Activated CD8-positive, alpha-beta T cell treated with anti-CD3 and anti-CD28 coated beads, Interleukin-2, amount 10 ng/mL, durations not matched to agents 7 days and 5 days (primary cell): ENCODE measurements at regions not wholly inside any gene's neighbourhood (a gene's known extent, or its start where the extent isn't known, plus 50 kb on each side); places are given as distances from the start of the nearest gene placed in this dataset.

Experiments used
- ATAC-seq: fragments of 150-1000 bp; cut with Tn5 transposase; one replicate; pipeline ENCODE4 v1.10.0; 2021; ENCODE audit warnings: moderate library complexity
- CTCF ChIA-PET: fragments of 350-600 bp; sonication (Branson Sonifier 250); formaldehyde crosslinking; loops from one replicate; lab custom pipeline; 2021; ENCODE audit warnings: antibody characterized with exemption; lab: Charles Lee
- POLR2A ChIA-PET: fragments of 350-600 bp; sonication (Branson Sonifier 250); formaldehyde crosslinking; loops from one replicate; lab custom pipeline; 2021; ENCODE audit warnings: antibody characterized with exemption; lab: Charles Lee
- DNase-seq: peaks from one replicate; pipeline ENCODE4 v3.0.0-alpha.2; 2020
- H3K27ac Mint-ChIP-seq: one replicate; pipeline ENCODE4 v1.8.0; 2021; ENCODE audit warnings: mild to moderate bottlenecking, mixed read lengths
- H3K27me3 Mint-ChIP-seq: one replicate; pipeline ENCODE4 v1.8.0; 2021; ENCODE audit warnings: low read depth, mixed read lengths
- H3K36me3 Mint-ChIP-seq: one replicate; pipeline ENCODE4 v1.8.0; 2021; ENCODE audit warnings: low read depth, mixed read lengths
- H3K4me1 Mint-ChIP-seq: one replicate; pipeline ENCODE4 v1.8.0; 2021; ENCODE audit warnings: low read depth, mixed read lengths
- H3K4me3 Mint-ChIP-seq: one replicate; pipeline ENCODE4 v1.8.0; 2021; ENCODE audit warnings: mild to moderate bottlenecking, mixed read lengths
- H3K9me3 Mint-ChIP-seq: one replicate; pipeline ENCODE4 v1.8.0; 2022; ENCODE audit warnings: mixed read lengths; ENCODE audit not compliant: insufficient read depth

DNA sequence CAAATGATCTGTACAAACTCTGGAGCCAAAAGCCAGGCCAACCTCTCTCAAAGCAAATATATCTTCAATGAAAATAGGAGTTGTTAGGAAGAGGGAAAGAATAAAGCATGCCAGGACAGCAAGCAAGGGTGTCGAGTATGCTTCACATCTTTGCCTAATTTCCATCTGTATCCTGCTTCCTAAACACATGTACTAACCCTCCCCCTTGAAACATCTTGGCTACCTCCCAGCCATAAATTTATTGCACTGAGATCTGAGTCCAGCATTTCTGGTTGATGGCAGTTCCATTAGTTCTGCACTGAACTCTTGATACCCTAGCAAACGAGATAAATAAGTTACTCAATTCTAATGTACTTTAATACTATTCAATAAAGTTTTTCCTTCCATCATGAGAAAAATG is 430.5 kb upstream of the TRAM1L1 start:
- ATAC-seq (no peak), DNase-seq (no peak)
- ChIA-PET POLR2A (no interaction called here), CTCF (no interaction called here)
- Mint-ChIP-seq H3K4me1 (no peaks in the 10 kb centered on the region), H3K27me3 (no peaks in the 10 kb centered on the region), H3K4me3 (no peak overlapping the region), H3K9me3 (peaks cover 9% of the 10 kb centered on the region), H3K27ac (no peak overlapping the region), H3K36me3 (no peaks in the 10 kb centered on the region)

DNA sequence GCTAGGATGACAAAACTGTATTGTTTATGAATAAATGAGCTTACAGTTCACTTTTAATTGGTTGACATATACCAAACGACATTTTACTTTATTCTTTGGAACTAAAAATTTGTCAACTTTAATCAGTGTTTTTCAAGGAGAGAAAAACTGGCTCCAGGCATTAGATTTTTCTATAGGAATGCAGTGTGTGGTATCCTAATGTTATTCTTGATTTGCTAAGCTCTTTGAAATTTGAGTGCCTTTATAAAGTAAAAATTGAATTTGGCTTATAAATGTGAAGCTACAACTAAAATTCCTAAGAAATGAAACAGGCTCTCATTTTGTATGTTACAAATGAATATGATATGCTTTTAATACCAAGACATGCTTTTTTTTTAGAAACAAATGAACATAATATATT is 442.2 kb upstream of the TRAM1L1 start:
- Mint-ChIP-seq H3K4me1 (no peaks in the 10 kb centered on the region), H3K27ac (no peak overlapping the region), H3K27me3 (no peaks in the 10 kb centered on the region), H3K36me3 (no peaks in the 10 kb centered on the region), H3K9me3 (no peaks in the 10 kb centered on the region), H3K4me3 (no peak overlapping the region)
- ATAC-seq: no peak
- DNase-seq: no peak
- CTCF ChIA-PET: no interaction called here
- POLR2A ChIA-PET: no interaction called here

DNA sequence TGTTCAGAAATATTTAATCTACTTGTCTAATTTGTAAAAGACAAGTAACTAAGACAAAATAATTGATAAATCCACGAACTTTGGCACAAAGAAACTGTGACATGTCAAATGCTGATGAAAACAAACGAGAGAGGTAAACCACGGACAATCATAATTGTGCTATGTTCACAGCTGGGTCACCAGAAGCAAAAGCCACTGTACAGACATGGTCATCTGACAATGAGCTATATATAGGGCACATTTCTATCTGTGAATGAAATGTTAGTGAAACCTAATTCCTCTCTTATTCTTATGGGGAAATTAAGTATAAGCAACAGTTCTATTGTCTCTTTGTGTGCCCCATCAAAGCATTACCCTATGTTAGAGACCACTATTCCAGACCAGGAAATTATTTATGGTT is 444.0 kb upstream of the TRAM1L1 start:
- no peaks in the 10 kb centered on the region for H3K9me3 Mint-ChIP-seq
- H3K27ac Mint-ChIP-seq: no peak overlapping the region
- CTCF ChIA-PET: no interaction called here
- no peaks in the 10 kb centered on the region for H3K4me1 Mint-ChIP-seq
- POLR2A ChIA-PET: no interaction called here
- ATAC-seq (no peak), DNase-seq (no peak)
- H3K4me3 Mint-ChIP-seq: no peak overlapping the region
- no peaks in the 10 kb centered on the region for H3K36me3 Mint-ChIP-seq
- H3K27me3 Mint-ChIP-seq: no peaks in the 10 kb centered on the region

DNA sequence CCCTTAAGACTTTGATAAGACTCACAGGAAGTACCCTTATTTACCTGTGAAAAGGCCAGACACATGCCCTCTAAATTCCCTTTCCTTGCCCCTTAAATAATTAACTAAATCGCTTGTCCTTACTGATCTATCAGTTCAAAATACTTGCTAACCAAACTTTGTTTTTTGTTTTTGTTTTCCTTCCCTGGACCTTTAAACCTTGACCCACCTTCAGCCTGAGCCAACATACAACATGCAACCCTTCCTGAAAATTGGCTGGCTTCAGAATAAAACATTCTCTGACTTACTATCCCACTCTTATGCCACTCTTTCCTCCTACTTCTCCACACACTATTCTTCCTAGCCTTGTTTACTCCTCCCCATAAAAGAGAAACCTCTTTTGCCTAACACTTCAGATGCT is 448.1 kb upstream of the TRAM1L1 start:
- H3K4me1 Mint-ChIP-seq: no peaks in the 10 kb centered on the region
- H3K27me3 Mint-ChIP-seq: no peaks in the 10 kb centered on the region
- POLR2A ChIA-PET: no interaction called here
- CTCF ChIA-PET: no interaction called here
- DNase-seq: no peak
- ATAC-seq: no peak
- H3K27ac Mint-ChIP-seq: no peak overlapping the region
- H3K4me3 Mint-ChIP-seq: no peak overlapping the region
- H3K9me3 Mint-ChIP-seq: no peaks in the 10 kb centered on the region
- no peaks in the 10 kb centered on the region for H3K36me3 Mint-ChIP-seq

DNA sequence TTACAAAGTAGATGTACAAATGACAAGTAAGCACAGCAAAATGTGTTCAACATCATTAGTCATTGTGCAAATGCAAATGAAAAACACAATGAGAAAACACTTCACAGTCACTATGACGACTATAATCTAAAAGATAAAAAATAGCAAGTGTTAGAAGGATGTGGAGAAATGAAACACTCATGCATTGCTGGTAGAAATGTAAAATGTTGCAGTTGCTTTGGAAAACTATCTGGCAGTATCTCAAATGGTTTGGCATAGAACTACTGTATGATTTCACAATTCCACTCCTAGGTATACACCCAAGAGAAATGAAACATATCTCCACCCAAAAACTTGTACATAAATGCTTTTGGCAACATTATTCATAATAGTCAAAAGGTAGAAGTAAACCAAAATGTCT is 459.7 kb upstream of the TRAM1L1 start:
- H3K9me3 Mint-ChIP-seq: no peaks in the 10 kb centered on the region
- ChIA-PET CTCF (no interaction called here), POLR2A (no interaction called here)
- DNase-seq (no peak), ATAC-seq (no peak)
- no peaks in the 10 kb centered on the region for H3K27me3 Mint-ChIP-seq
- H3K36me3 Mint-ChIP-seq: no peaks in the 10 kb centered on the region
- H3K27ac Mint-ChIP-seq: no peak overlapping the region
- H3K4me3 Mint-ChIP-seq: no peak overlapping the region
- H3K4me1 Mint-ChIP-seq: no peaks in the 10 kb centered on the region

DNA sequence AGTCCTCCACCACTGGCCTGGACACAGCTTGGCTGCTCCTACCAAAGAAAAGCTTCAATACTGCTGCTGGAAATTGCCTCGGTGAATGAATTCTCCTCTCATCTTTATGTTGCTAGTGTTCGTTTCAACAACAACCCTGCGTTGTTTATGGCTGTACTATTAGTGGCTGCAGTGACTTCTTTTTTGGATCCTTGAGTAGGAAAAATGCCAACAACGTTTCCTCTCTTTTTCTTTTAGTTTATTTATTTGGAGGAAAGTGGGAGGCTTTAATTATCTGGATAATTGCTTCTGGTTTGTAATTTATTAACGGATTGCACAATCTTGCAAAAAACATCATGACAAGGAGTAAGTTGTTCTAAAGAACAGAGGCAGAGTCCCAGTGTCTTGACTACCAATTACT is 464.1 kb upstream of the TRAM1L1 start:
- POLR2A ChIA-PET: no interaction called here
- DNase-seq (no peak), ATAC-seq (no peak)
- Mint-ChIP-seq H3K4me1 (no peaks in the 10 kb centered on the region), H3K27ac (no peak overlapping the region), H3K27me3 (no peaks in the 10 kb centered on the region), H3K36me3 (no peaks in the 10 kb centered on the region), H3K4me3 (no peak overlapping the region), H3K9me3 (no peaks in the 10 kb centered on the region)
- CTCF ChIA-PET: no interaction called here

DNA sequence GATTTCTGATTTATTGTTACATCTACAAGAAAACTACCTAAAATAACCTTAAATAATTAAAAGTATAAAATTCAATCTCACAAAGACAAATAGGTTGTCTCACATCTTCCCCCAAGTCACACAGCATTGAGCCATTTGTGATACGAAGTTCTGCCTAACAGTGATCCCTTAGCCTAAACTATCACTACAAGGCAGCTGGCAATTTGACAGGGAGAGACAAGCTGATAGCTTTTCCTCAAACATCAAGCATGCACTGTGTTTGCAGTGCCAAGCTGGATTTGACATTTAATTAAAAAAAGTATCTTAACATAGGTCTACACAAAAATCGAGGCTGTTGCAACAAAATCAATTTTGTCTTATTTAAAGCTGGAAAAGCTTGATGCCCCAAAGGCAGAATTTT is 464.7 kb upstream of the TRAM1L1 start:
- DNase-seq: no peak
- no peaks in the 10 kb centered on the region for H3K9me3 Mint-ChIP-seq
- H3K27ac Mint-ChIP-seq: no peak overlapping the region
- ATAC-seq: no peak
- H3K27me3 Mint-ChIP-seq: no peaks in the 10 kb centered on the region
- POLR2A ChIA-PET: no interaction called here
- no peak overlapping the region for H3K4me3 Mint-ChIP-seq
- H3K36me3 Mint-ChIP-seq: no peaks in the 10 kb centered on the region
- no peaks in the 10 kb centered on the region for H3K4me1 Mint-ChIP-seq
- CTCF ChIA-PET: no interaction called here

DNA sequence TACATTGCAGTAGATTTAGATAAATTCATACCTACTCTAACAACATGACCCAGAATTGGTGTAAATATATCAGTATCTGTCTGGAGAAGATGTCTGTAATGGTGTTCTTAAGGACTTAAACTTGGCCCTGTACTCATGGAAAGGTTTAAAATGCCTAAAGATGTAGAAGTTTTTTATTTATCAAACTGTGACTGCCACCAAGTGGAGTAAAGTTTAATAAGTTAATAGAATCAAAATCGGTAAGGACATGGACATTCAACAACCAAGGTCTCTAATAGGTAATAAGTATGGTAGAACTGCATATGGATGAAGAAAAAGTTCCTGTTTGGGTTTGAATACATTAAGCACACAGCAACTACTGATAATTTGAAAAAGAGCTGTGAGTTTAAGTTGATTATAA is 474.0 kb upstream of the NDST3 start:
- H3K27ac Mint-ChIP-seq: no peak overlapping the region
- H3K4me3 Mint-ChIP-seq: no peak overlapping the region
- H3K9me3 Mint-ChIP-seq: no peaks in the 10 kb centered on the region
- ChIA-PET POLR2A (no interaction called here), CTCF (no interaction called here)
- no peaks in the 10 kb centered on the region for H3K4me1 Mint-ChIP-seq
- ATAC-seq (no peak), DNase-seq (no peak)
- H3K27me3 Mint-ChIP-seq: no peaks in the 10 kb centered on the region
- no peaks in the 10 kb centered on the region for H3K36me3 Mint-ChIP-seq

DNA sequence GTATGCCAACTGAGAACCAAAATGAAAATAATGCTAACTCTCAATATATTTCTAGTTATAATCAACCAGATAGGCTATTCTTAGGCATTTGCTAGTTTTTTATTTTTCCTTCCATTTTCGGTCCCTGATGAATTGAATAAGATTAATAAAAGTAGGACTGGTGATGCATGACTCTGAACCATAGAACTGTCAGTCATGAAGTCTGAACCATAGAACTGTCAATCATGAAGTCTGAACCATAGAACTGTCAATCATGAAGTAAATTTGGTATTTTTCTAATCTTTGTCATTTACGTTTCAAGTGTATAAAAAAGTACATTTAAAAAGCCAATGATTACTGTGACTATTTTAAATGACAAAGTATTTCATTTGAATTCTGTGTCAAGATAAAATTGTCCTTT is 460.2 kb upstream of the NDST3 start:
- no peaks in the 10 kb centered on the region for H3K4me1 Mint-ChIP-seq
- H3K36me3 Mint-ChIP-seq: no peaks in the 10 kb centered on the region
- no peak overlapping the region for H3K4me3 Mint-ChIP-seq
- ATAC-seq (no peak), DNase-seq (no peak)
- POLR2A ChIA-PET: no interaction called here
- CTCF ChIA-PET: no interaction called here
- no peaks in the 10 kb centered on the region for H3K27me3 Mint-ChIP-seq
- peaks cover 7% of the 10 kb centered on the region for H3K9me3 Mint-ChIP-seq
- no peak overlapping the region for H3K27ac Mint-ChIP-seq

DNA sequence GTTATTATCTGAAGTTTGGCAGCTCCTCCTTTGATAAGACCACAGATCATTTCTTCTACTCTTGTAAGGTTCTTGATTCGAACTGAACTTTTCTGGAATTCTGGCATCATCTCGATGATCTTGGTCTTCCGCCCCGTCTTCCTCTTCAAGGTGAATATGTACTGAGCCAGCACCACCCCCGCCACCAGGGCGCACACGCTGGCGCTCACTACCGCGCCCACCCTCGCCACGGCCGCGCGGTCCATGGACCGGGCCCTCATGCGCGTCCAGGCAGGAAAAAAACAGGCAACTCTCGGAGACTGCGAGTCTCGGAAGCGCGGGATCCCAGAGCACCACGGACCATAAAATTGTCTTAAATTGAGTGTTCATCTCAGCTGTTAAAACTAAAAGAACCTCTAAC is 458.4 kb upstream of the NDST3 start:
- H3K4me1 Mint-ChIP-seq: no peaks in the 10 kb centered on the region
- no peaks in the 10 kb centered on the region for H3K36me3 Mint-ChIP-seq
- ATAC-seq: no peak
- H3K4me3 Mint-ChIP-seq: no peak overlapping the region
- no peak for DNase-seq
- ChIA-PET CTCF (no interaction called here), POLR2A (no interaction called here)
- H3K27ac Mint-ChIP-seq: no peak overlapping the region
- no peaks in the 10 kb centered on the region for H3K27me3 Mint-ChIP-seq
- H3K9me3 Mint-ChIP-seq: peaks cover 7% of the 10 kb centered on the region

DNA sequence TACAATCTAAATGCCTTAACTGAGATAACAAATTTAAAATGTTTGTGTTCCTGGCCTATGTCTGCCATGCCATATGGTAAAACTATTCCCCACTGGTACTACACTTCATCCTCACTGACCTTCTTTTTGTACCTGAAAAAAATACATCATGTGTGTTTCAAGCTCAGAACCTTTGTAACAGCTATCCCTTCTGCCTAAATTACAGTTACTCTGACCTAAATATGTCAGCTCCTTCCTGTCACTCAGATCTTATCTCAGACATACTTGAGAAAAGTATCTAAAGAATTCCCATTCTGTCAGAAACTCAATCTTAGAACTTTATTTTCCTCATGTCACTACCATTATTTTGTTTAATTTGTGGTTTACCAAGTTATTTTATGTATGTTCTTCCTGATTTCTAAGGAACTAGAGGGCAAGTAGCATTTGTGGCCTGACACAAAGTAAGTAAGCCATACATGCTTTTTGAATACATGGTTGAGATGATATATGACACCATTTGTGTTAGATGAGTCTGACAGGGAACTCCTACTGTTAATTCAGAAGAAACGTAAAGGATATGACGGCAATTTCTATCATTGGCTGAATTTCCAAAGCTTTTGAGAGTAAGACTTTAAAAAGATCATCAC is 456.5 kb upstream of the NDST3 start:
- DNase-seq (no peak), ATAC-seq (no peak)
- H3K9me3 Mint-ChIP-seq: peaks cover 13% of the 10 kb centered on the region
- no peaks in the 10 kb centered on the region for H3K4me1 Mint-ChIP-seq
- no peaks in the 10 kb centered on the region for H3K36me3 Mint-ChIP-seq
- ChIA-PET CTCF (no interaction called here), POLR2A (no interaction called here)
- H3K27ac Mint-ChIP-seq: no peak overlapping the region
- no peaks in the 10 kb centered on the region for H3K27me3 Mint-ChIP-seq
- no peak overlapping the region for H3K4me3 Mint-ChIP-seq

DNA sequence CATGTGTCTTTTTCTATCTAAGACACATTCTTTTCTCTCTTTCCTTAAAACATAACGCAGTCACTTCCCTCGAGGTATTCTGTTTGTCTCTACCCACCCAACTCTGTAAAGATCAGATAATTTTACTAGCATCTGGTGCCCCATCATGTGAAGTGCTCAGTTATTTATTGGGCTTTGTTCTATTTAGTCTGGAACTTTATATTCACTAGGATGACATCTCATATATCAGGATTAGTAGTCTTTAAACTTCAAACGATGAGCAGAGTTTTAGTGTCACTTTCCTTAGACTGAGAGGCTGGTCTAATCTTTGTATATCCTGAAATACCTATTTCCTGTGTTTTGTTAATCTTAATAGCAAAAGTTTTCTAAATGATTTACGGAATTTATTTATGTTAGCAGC is 445.5 kb upstream of the NDST3 start:
- Mint-ChIP-seq H3K27me3 (no peaks in the 10 kb centered on the region), H3K9me3 (no peaks in the 10 kb centered on the region), H3K4me3 (no peak overlapping the region), H3K27ac (no peak overlapping the region), H3K4me1 (no peaks in the 10 kb centered on the region), H3K36me3 (no peaks in the 10 kb centered on the region)
- ChIA-PET CTCF (no interaction called here), POLR2A (no interaction called here)
- ATAC-seq (no peak), DNase-seq (no peak)

DNA sequence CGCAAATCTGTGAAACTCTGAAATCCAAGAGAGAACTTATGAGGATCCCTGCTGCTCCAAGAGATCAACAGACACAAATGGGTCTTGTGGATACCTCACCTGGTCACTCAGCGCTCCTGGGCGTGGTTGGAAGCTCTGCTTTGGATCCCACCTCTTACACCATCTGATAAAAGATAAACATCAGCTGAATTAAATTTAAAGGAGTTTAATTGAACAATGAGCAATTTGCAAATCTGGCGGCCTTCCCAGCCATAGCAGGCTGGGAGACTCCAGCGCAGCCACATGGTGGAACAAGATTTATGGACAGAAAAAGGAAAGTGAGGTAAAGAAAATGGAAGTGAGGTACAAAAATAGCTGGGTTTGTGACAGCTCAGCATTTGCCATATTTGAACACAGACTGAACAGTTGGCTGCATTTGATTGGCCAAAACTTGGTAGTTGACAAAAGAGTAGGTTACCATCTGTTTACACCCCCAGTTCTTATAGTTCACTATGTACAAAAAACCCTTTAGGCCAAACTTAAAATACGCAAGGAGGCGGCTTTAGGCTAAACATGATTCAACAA is 437.3 kb upstream of the NDST3 start:
- H3K9me3 Mint-ChIP-seq: no peaks in the 10 kb centered on the region
- H3K4me1 Mint-ChIP-seq: no peaks in the 10 kb centered on the region
- DNase-seq (no peak), ATAC-seq (no peak)
- no peaks in the 10 kb centered on the region for H3K36me3 Mint-ChIP-seq
- ChIA-PET CTCF (no interaction called here), POLR2A (no interaction called here)
- H3K27ac Mint-ChIP-seq: no peak overlapping the region
- no peaks in the 10 kb centered on the region for H3K27me3 Mint-ChIP-seq
- no peak overlapping the region for H3K4me3 Mint-ChIP-seq
